ENCODE measurements at regions not wholly inside any gene's neighbourhood (a gene's known extent, or its start where the extent isn't known, plus 50 kb on each side); places are given as distances from the start of the nearest gene placed in this dataset.

- TF ChIP-seq EZH2 (IDR thresholded peaks at IDR 0.05; ENCODE audit: insufficient read depth, poor library complexity, severe bottlenecking): no peak
- TF ChIP-seq EZH2phosphoT487 (IDR thresholded peaks at IDR 0.05; ENCODE audit: insufficient read depth, low read depth): no peak
Observed at GRCh38 chr3:117141812-117142211, 432.2 kb downstream of the TUSC7 start.

All from GM23248 (cell line).